GM18907 (cell line): ENCODE measurements at regions not wholly inside any gene's neighbourhood (a gene's known extent, or its start where the extent isn't known, plus 50 kb on each side); places are given as distances from the start of the nearest gene placed in this dataset.
"Not testable (repeated sequence)": the region's sequence is repeated elsewhere in the genome, so short reads cannot be mapped to it uniquely, and the experiment has no call there.

Source experiments
- ATAC-seq: cut with Tn5 transposase; IDR thresholded peaks from one replicate; pipeline ENCODE4 v1.9.1; 2021; ENCODE audit warnings: mild to moderate bottlenecking, moderate library complexity; ENCODE audit not compliant: unreplicated experiment

DNA sequence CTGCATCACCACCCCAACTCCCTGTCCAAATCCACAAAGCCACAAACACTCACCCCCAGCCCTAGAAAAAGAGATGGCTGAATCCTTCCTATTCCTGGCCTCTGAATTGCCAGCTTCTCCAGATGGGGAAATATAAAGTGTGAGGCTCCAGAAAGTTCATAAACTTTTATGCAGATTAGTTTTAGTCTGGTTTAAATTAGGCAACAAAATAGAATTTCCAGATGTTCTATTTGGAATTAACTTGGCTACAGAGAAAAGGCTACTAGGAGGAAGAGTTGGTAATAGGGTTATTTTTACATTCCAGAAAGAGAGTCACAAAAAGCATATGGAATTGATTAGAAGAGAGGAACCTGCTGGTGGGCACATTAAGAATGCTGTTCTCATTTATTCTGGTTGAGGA, 56.0 kb downstream of the EN1 start:
- no peak for ATAC-seq

DNA sequence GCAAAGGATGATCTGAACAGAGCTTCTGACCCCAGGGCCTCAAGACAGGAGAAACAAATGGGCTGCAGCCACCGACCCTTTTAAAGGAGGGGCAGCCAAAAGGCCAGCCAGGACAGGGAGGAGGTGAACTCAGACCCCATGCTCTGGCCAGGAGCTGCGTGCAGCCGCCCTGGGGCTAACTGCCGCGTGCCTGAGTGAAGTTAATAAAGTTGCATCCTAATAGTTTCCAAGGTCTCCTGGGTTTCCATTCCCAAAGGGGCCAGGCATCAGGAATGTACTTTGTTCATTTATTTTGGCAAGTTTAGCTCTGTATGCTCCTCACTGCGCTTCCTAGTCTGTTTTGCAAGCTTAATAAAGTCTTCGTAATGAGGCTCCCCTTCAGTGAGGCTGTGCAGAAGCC, 60.7 kb downstream of the EN1 start:
- no peak for ATAC-seq

DNA sequence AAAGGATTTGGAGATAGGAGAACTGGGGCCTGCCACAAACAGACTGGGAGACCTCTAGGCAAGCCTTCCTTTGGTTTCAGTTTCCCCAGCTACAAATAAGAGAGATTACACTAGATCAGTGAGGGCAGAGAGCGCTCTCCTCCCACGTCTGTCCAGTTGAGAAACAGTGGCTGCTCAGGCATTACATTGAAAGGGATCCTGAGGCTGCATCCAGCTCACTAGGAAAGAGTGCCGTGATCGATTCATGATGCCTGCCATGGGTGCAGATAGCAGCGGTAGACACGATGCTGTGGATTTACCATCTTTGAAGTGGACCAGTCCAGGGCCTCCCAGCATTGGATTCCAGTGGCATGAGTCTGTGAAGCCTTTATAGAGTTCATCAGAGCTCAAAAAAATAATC, 62.6 kb downstream of the EN1 start:
- ATAC-seq: no peak

DNA sequence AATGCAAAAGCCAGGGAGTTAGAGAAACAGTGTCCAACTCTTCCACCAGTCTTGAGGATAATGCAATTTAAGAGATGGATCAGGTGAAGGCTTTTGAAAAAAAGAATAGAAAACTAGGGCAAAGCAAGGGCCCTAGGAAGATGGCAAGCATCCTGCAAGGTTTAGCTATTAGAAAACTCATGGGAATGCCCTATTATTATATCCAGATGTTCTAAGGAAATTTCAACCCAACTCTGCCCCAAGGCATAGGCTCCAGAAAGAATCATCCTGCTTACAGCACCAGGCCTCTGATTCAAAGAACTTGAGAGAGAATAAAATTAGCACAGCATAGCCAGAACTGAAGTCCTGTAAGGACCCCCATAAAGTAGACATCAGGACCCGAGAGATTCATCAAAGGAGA, 68.1 kb downstream of the EN1 start:
- ATAC-seq: no peak

DNA sequence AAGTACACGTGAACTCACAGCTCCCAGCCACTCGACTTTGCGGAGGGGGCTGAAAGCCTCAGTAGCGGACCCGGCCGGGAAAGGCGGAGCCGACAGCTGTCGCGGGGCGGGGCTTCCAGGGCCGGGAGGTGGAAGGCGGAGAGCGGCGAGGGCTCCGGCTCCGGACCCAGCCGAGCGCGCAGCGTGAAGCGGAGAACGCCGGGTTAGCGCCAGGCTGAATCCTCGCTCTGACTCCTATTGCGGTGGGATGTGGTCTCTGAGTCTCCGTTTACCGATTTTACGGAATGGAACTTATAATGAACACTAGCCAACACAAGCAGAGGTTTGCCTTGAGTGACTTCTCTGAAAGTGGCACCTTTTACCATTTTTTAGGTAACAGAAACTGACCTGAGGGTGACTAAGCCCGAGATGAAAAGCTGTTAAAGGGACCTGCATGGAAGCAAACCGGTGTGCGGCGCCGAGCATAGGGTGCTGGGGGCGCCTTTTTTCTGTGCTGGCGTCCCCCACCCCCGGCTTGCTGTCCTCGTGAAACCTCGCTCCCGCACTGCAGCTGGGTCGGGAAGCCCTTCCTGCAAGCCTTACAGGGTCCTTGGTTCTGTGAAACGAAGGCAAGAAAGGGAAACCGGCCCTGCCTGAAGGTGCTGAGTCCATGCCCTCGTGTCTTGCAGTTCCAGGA, 72.9 kb downstream of the EN1 start:
- ATAC-seq: peak; percentile 45

DNA sequence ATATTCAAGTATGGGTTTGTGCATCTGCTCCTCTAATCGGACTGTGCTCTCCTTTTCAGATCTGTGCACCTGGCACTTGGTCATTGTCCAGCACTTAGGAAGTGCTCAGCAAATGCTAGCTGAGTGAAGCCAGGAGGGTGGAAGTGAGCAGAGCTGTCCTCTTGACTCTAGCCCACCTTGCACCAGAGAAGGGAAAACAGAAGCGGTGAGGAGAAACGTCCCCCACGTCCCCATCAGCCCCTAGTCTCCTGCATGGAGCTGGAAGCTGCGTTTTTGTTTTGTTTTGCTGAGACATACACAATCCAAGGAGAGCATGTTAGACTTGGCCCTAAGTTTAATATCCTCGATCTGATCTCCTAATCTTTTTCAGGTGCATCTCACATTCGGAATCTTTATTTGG, 73.6 kb downstream of the EN1 start:
- no peak for ATAC-seq

DNA sequence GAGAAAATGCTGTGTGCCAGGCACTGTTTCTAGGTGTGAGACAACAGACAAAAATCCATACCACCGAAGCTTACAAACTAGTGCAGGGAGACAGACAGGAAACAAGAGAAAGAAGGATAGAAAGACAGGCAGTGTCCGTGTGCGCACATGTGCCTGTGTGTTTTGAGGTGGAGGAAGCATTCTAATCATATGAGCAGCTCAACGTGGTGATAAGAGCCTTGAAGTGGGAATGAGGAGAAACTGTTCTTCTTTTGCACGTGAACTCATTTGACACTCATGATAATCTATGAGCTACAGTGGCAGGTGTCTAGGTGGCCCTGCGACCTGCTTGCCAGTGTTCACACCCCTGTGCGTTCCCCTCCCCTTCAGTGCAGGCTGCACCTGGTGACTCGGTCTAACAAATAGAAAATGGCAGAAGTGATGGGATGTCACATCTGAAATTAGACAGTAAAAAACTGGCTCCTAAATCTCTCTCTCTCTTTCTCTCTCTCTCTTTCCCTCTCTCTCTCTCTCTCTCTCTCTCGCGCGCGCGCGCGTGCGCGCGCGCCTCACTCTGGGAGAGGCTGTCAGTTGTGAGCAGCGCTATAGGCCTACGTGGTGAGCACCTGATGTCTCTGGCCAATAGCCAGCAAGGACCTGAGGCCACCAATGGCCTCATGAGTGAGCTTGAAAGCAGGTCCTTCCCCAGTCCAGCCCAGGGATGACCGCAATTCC, 74.8 kb downstream of the EN1 start:
- no peak for ATAC-seq

DNA sequence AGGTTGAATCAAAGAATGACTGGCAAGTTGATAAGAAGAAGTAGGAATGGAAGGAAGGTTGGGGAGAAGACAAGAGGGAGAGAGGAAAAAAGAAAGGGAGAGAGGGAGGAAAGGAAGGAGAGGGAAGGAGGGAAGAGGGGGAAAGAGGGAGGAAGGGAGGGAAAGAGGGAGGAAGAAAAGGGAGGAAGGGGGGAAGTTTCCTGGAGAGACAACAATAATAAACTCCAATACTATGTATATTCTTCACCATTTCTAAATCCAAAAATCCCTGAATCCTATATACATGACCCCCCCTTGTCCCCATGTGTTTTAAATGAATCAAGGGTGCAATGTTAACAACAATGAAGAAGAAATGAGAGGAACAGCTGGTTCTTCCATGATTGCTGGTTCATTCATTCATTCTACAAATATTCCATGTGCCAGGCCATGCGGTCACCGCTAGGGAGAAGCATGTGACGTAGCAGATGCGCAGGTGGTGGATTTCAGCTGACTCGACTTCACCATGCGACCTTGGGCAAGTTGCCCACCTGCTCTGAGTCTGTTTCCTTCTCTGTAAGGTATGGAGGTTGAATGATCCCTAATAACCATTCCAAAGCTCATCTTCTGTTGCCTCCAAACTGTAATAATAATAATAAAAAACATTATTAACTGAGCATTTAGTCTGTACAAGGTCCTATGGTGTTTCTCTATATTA, 77.6 kb downstream of the EN1 start:
- no peak for ATAC-seq

DNA sequence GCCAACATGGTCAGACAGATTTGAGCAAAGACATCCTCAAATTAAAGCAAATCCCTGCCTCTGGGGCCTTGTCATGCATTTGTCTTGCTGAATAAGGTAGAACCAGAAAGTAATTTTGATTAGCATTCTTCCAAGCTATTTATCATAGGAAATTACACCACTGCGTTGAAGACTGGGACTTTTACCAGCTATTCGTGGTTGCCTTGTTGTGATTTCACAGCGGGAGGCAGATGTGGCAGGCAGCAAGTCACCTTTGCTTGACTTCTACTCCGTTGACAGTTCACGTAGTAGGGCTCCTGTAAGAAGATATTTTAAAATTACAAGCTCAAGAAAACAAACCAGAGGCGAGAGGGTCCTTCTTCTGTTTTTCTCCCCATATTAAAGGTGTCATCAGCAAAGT, 80.6 kb downstream of the EN1 start:
- no peak for ATAC-seq

DNA sequence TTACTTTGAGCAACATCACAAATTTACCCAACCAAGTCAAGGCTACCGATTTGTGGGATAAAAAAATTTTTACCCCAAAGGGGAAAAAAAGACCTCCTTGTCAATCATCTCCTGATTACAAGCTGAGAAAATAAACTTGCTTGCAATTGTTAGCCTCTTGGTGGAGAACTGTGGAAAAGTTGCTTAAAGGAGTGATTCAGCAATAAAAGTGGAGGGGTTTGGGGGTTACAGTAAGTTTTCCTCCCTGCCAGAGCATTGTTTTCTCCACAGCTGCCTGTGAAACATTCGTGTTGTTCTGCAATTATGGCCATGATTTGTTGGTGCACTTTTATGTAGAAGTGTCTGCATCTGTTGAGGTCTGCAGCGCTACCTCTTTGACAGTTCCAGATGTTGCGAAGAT, 82.6 kb downstream of the EN1 start:
- ATAC-seq: no peak

DNA sequence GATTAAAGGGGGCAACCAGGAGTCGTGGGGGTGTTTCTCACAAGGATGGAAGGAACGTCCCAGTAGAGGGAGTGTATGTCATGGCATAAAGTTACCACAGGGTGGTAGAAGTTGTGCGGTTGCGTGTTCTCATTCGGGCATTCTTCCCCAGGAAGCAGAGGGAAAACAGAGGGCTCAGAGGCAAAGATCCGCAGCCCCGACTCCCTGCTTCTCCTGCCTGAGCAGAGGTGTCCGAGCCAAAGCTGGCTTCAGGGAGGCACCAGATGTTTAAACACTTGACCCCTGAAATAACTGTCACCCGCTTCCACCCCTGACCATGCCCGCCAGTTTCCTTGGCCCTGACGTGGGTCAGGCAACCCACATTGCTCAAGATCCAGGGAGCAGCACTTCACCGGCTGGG, 83.7 kb downstream of the EN1 start:
- no peak for ATAC-seq

DNA sequence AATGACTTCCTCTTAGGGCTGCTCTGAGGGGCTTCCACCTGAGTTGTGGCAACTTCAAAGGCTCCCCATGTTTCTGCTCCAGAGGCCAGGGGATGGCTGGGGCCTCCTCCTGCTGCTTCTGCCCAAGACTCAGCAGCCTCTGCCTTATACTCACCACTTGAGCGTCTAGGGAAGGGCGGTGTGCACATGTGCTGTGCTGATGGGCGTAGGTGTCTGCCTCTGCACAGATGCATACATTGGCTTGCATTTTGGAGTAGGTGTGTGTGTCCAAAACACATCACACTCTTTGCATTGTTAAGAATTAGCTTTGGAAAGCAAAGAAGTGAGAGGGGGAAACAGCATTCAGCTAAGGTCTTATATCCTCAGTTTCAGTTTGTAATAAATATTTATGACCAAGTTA, 85.2 kb downstream of the EN1 start:
- no peak for ATAC-seq

DNA sequence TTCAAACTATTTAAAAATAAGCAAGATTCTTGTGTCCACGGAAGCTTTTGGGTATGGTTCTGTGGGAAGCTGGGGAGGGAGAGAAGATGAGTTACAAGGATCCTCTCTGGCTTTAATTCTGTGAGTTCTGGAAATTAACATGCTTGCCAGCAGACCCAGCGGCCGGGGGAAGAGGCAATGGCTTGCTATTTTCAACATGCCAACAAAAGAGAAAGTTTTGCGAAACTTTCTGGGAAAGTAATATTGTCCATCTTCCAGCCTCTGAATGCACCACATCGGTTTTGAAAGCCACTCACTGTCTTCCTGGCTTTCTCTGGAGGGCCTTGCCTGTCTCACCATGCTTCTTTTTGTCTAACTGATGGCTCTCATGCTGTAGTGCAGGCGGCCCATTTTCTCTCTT, 85.7 kb downstream of the EN1 start:
- ATAC-seq: no peak

DNA sequence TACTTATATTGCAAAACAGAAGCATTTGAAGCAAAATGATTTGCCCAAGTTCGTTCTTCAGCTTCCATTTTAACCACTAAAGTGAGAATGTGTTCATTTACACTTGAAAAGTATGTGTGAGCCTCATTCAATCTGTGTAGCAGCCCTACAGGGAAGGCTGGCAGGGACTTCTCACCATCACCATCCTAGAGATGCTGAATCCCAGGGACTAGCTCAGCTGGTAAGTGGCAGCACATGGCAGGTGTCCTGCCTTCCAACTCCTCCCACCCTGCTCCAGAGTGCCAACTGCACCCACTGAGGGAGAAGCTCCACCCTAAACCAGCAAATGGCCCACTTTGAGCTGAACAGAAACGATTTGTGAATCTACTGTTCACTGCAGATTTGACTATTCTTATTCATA, 91.5 kb downstream of the EN1 start:
- ATAC-seq: no peak

DNA sequence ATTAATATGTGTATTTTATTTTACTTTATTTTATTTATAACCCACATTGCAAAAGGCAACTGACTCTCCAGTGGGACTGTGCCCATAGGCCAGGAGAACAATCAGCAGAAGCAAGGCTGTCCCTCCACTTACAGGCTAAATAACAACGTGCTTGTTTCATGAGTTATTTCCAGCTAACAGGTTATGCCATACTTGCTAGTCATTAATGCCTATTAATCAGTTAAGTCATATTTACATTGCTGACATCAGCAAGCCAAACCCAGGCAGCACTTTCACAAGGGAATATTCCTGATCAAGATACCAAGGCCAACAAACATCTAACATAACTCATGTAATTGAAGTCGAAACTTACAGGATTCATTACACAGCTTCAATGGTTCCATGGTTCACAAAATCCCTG, 92.1 kb downstream of the EN1 start:
- ATAC-seq: no peak

DNA sequence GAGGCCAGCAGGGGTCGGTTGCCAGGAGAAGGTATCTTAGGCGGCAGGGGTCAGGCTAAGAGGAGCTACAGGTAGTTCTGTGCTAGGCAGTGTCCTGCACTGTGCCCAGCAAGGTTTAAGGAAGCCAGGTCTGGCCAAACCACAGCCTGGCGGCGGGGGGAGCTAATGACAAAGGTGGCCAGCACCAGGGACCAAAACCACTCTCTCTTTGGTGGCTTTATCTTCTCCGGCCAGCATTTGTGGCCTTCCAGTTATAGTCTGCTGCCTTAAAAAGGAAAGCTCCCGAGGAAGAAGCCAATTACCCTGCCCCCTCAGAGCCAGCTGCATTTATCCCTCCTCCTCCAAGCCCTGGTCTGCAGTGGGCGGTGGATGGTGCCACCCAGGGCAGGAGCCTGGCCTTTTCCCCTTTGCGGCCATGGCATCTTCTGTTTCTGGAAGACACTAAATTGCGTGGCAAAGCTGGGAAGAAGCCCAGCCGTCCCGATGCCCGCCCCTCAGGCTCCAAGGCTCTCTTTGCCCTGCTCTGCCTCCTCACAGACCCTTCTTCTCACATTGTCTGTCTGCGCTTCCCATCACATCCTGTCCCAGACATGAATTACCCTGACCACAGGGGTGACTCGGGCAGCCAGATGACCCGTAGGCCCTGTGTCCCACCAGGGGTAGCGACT, 94.6 kb downstream of the EN1 start:
- ATAC-seq: no peak

DNA sequence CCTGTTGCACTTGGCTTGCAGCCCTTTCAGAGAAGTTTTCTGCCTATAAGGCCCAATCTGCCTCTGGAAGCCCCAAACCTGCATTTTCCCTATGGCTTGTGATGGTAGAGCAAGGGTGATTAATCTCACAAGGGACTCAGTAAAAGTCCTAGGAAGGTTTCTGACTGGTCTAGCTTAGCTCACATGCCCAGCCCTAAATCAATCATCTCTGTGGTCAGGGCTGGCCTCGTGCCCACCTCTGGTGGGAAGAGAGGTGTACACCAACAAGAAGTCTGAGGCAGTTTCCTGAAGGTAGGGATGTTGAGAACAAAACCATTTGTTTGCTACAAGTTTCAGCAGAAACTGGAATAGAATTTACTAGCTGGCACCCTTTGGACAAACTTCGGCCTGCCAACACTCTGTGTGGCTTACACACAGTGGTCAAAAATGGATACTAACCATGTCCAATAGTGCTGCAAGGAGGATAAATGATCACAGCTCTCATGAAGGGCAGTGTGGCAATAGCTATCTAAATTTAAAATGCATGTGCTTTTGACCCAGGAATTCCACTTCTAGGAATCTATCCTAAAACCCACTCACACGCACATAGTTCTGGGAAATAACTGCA, 96.4 kb downstream of the EN1 start:
- no peak for ATAC-seq

DNA sequence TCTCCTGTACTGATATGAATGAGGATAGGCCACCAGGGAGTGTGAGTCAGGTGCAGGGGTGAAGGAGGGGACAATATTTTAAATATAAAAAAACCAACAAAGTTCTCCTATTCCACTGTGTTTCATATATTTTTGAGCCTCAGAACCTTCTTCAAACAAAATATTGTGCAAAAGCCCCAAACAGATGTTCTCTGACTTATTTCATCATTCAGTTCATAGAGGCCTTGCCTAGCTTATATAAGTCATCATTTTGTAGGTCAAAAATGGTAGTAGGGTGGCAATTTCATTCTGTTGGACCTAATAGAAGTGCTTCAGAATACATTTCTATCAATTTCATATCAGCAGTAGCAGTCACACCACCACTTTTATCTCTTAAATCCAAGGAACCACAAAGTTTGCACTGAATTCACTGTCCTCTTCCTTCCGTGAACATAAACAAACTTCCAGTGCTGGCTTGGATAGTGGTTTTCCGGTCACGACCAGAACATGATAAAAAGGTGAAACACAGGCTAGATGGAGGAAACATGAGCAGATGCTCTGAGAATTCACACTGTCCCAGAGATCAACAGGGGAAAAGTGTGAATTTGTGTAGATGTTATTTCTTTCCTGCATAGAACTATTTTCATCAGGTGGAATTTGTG, 99.1 kb downstream of the EN1 start:
- no peak for ATAC-seq

DNA sequence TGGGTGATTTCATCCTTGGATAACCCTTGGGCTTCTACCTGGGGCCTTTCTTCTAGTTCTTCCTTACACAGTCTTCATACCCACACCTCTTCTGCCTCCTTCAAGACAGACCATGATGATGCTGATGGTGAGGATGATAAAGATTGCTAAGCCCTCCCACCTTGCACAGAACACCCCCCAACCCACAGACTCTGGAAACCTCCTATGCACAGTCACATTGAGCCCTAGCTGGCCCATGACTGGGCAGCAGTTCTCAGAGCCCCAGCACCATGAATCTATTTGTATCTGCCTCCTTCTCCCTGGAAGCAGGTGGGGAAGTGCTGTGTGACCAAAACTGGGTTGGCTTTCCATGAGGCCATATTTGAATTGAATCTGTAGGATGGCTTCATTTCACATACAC, 99.8 kb downstream of the EN1 start:
- ATAC-seq: no peak

DNA sequence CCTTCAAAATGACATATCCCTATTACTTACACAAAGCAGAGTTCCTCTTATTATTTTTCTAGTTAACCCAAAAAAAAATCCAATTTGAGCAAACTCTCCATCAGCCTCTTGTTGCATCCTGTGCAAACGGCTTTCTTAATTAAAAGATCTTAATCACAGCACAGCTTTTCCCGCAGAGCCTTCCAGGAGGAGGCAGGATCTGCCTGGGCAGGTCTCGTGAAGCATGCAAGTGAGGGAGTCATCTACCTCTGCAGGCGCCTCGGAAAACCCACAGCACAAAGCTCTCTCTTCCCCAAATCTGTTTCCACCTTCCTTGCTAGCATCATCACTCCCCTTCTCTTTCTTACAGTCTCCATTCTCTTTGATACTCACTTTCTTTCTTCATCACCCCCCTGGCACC, 100.4 kb downstream of the EN1 start:
- ATAC-seq: no peak

DNA sequence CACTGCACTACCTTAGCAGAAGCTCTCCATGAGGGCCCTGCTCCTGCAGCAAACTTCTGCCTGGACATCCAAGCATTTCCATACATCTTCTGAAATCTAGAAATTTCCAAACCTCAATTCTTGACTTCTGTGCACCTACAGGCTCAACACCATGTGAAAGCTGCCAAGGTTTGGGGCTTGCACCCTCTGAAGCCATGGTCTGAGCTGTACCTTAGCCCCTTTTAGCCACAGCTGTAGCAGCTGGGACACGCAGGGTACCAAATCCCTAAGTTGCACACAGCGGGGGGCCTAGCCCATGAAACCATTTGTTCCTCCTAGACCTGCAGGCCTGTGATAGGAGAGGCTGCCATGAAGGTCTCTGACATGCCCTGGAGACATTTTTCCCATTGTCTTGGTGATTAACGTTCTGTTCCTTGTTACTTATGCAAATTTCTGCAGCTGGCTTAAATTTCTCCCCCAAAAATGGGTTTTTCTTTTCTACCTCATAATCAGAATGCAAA, 102.7 kb downstream of the EN1 start:
- ATAC-seq: not testable (repeated sequence)
